Immature natural killer cell (primary cell): ENCODE measurements at regions not wholly inside any gene's neighbourhood (a gene's known extent, or its start where the extent isn't known, plus 50 kb on each side); places are given as distances from the start of the nearest gene placed in this dataset.

Source experiments
- DNase-seq, 3 donors: peaks; one replicate each; pipeline ENCODE4 v3.0.0; 2022; ENCODE audit warnings: mixed read lengths in 1 of 3
- H3K27ac Mint-ChIP-seq, 6 donors: one replicate each; pipeline ENCODE4 v1.8.0; 2020; ENCODE audit warnings: mixed read lengths in 6 of 6, mild to moderate bottlenecking in 5 of 6, inconsistent platforms in 4 of 6, moderate library complexity in 3 of 6
- H3K27me3 Mint-ChIP-seq, 3 donors: one replicate each; pipeline ENCODE4 v1.8.0; 2020 to 2021; ENCODE audit warnings: low read depth in 3 of 3, mild to moderate bottlenecking in 3 of 3, mixed read lengths in 3 of 3, moderate library complexity in 3 of 3, inconsistent platforms in 1 of 3
- H3K36me3 Mint-ChIP-seq, 3 donors: one replicate each; pipeline ENCODE4 v1.8.0; 2020; ENCODE audit warnings: mixed read lengths in 3 of 3, inconsistent platforms in 2 of 3, mild to moderate bottlenecking in 2 of 3
- H3K4me1 Mint-ChIP-seq, 2 donors: one replicate each; pipeline ENCODE4 v1.8.0; 2020; ENCODE audit warnings: inconsistent platforms in 2 of 2, mild to moderate bottlenecking in 2 of 2, mixed read lengths in 2 of 2, moderate library complexity in 1 of 2
- H3K4me3 Mint-ChIP-seq, 5 donors: one replicate each; pipeline ENCODE4 v1.8.0; 2020; ENCODE audit warnings: mild to moderate bottlenecking in 5 of 5, mixed read lengths in 5 of 5, inconsistent platforms in 3 of 5, moderate library complexity in 3 of 5
- H3K9me3 Mint-ChIP-seq, 6 donors: one replicate each; pipeline ENCODE4 v1.8.0; 2020; ENCODE audit warnings: mild to moderate bottlenecking in 6 of 6, mixed read lengths in 6 of 6, inconsistent platforms in 4 of 6, moderate library complexity in 3 of 6

- H3K9me3 Mint-ChIP-seq = peaks cover 0 to 6% (median 2%) of the 10 kb centered on the region in 6 donors
- no peaks in the 10 kb centered on the region for H3K4me1 Mint-ChIP-seq
- no peak overlapping the region for H3K4me3 Mint-ChIP-seq
- H3K27me3 Mint-ChIP-seq = peaks cover 0 to 9% (median 2%) of the 10 kb centered on the region in 3 donors
- H3K27ac Mint-ChIP-seq = no peak overlapping the region
- no peaks in the 10 kb centered on the region for H3K36me3 Mint-ChIP-seq
- no peak for DNase-seq
Observed at GRCh38 chr6:4405621-4406212, 270.3 kb upstream of the ECI2 start.

- peaks cover 0 to 9% (median 2%) of the 10 kb centered on the region in 3 donors for H3K27me3 Mint-ChIP-seq
Observed at GRCh38 chr6:4404415-4404814, 269.0 kb upstream of the ECI2 start.

GRCh38 chr6:4403828-4404227, 268.5 kb upstream of the ECI2 start:
- no peak overlapping the region for H3K27ac Mint-ChIP-seq
- no peak overlapping the region for H3K4me3 Mint-ChIP-seq
- H3K36me3 Mint-ChIP-seq = no peaks in the 10 kb centered on the region
- no peaks in the 10 kb centered on the region for H3K4me1 Mint-ChIP-seq
- H3K27me3 Mint-ChIP-seq = peaks cover 0 to 8% (median 2%) of the 10 kb centered on the region in 3 donors
- H3K9me3 Mint-ChIP-seq = peaks cover 0 to 6% (median 2%) of the 10 kb centered on the region in 6 donors
- no peak for DNase-seq

More at GRCh38 chr6:4404415-4404814, 269.0 kb upstream of the ECI2 start:
- DNase-seq = no peak
- Mint-ChIP-seq H3K4me1 (no peaks in the 10 kb centered on the region), H3K4me3 (no peak overlapping the region), H3K27ac (no peak overlapping the region), H3K9me3 (peaks cover 0 to 6% (median 2%) of the 10 kb centered on the region in 6 donors), H3K36me3 (no peaks in the 10 kb centered on the region)

GRCh38 chr6:4403023-4403752, 267.8 kb upstream of the ECI2 start:
- no peaks in the 10 kb centered on the region for H3K4me1 Mint-ChIP-seq
- peaks cover 0 to 2% (median under 1%) of the 10 kb centered on the region in 6 donors for H3K9me3 Mint-ChIP-seq

GRCh38 chr6:4402477-4402976, 267.2 kb upstream of the ECI2 start:
- Mint-ChIP-seq H3K4me3 (no peak overlapping the region), H3K27ac (no peak overlapping the region), H3K36me3 (no peaks in the 10 kb centered on the region), H3K9me3 (peaks cover 0 to 2% (median 0%) of the 10 kb centered on the region in 6 donors), H3K4me1 (no peaks in the 10 kb centered on the region), H3K27me3 (peaks cover 2 to 3% (median 2%) of the 10 kb centered on the region in 3 donors)
- DNase-seq = no peak

More at GRCh38 chr6:4403023-4403752, 267.8 kb upstream of the ECI2 start:
- H3K4me3 Mint-ChIP-seq = no peak overlapping the region
- H3K27me3 Mint-ChIP-seq = peaks cover 0 to 5% (median 2%) of the 10 kb centered on the region in 3 donors
- no peaks in the 10 kb centered on the region for H3K36me3 Mint-ChIP-seq
- no peak overlapping the region for H3K27ac Mint-ChIP-seq
- DNase-seq = no peak

GRCh38 chr6:4401408-4402368, 266.3 kb upstream of the ECI2 start:
- Mint-ChIP-seq H3K4me1 (no peaks in the 10 kb centered on the region), H3K27ac (no peak overlapping the region)

GRCh38 chr6:4399656-4400055, 264.3 kb upstream of the ECI2 start:
- H3K4me1 Mint-ChIP-seq = no peaks in the 10 kb centered on the region
- H3K4me3 Mint-ChIP-seq = no peak overlapping the region
- H3K9me3 Mint-ChIP-seq = no peaks in the 10 kb centered on the region
- H3K27me3 Mint-ChIP-seq = peaks cover 2 to 4% (median 3%) of the 10 kb centered on the region in 3 donors
- H3K36me3 Mint-ChIP-seq = no peaks in the 10 kb centered on the region
- DNase-seq = no peak
- no peak overlapping the region for H3K27ac Mint-ChIP-seq

More at GRCh38 chr6:4401408-4402368, 266.3 kb upstream of the ECI2 start:
- no peak for DNase-seq
- Mint-ChIP-seq H3K4me3 (no peak overlapping the region), H3K36me3 (no peaks in the 10 kb centered on the region), H3K9me3 (no peaks in the 10 kb centered on the region), H3K27me3 (peaks cover 2 to 3% (median 2%) of the 10 kb centered on the region in 3 donors)

GRCh38 chr6:4398791-4399190, 263.4 kb upstream of the ECI2 start:
- Mint-ChIP-seq H3K4me3 (no peak overlapping the region), H3K27me3 (peaks cover 2 to 4% (median 3%) of the 10 kb centered on the region in 3 donors), H3K27ac (no peak overlapping the region), H3K36me3 (no peaks in the 10 kb centered on the region), H3K9me3 (no peaks in the 10 kb centered on the region), H3K4me1 (no peaks in the 10 kb centered on the region)
- no peak for DNase-seq

GRCh38 chr6:4397307-4397706, 261.9 kb upstream of the ECI2 start:
- Mint-ChIP-seq H3K27ac (no peak overlapping the region), H3K27me3 (peaks cover 3 to 4% (median 3%) of the 10 kb centered on the region in 3 donors), H3K9me3 (no peaks in the 10 kb centered on the region), H3K4me3 (no peak overlapping the region), H3K4me1 (no peaks in the 10 kb centered on the region), H3K36me3 (no peaks in the 10 kb centered on the region)
- DNase-seq = no peak

GRCh38 chr6:4396044-4396443, 260.7 kb upstream of the ECI2 start:
- H3K36me3 Mint-ChIP-seq = no peaks in the 10 kb centered on the region
- H3K27me3 Mint-ChIP-seq = peaks cover 3 to 4% (median 3%) of the 10 kb centered on the region in 3 donors
- no peak overlapping the region for H3K4me3 Mint-ChIP-seq
- no peak for DNase-seq
- no peaks in the 10 kb centered on the region for H3K9me3 Mint-ChIP-seq
- no peaks in the 10 kb centered on the region for H3K4me1 Mint-ChIP-seq
- no peak overlapping the region for H3K27ac Mint-ChIP-seq

- H3K27me3 Mint-ChIP-seq = peaks cover 3 to 7% (median 4%) of the 10 kb centered on the region in 3 donors
- no peaks in the 10 kb centered on the region for H3K9me3 Mint-ChIP-seq
- no peak overlapping the region for H3K27ac Mint-ChIP-seq
- H3K36me3 Mint-ChIP-seq = no peaks in the 10 kb centered on the region
- DNase-seq = no peak
- no peak overlapping the region for H3K4me3 Mint-ChIP-seq
- no peaks in the 10 kb centered on the region for H3K4me1 Mint-ChIP-seq
Observed at GRCh38 chr6:4395386-4395785, 260.0 kb upstream of the ECI2 start.

GRCh38 chr6:4394786-4395185, 259.4 kb upstream of the ECI2 start:
- DNase-seq = no peak
- Mint-ChIP-seq H3K4me3 (no peak overlapping the region), H3K27ac (no peak overlapping the region), H3K9me3 (no peaks in the 10 kb centered on the region), H3K36me3 (no peaks in the 10 kb centered on the region), H3K4me1 (no peaks in the 10 kb centered on the region), H3K27me3 (peaks cover 3 to 7% (median 4%) of the 10 kb centered on the region in 3 donors)

- no peak for DNase-seq
- Mint-ChIP-seq H3K9me3 (peaks cover 3 to 20% (median 13%) of the 10 kb centered on the region in 6 donors), H3K36me3 (no peaks in the 10 kb centered on the region), H3K4me3 (no peak overlapping the region), H3K4me1 (no peaks in the 10 kb centered on the region), H3K27me3 (peaks cover 0 to 6% (median 5%) of the 10 kb centered on the region in 3 donors), H3K27ac (no peak overlapping the region)
Observed at GRCh38 chr6:4388675-4389074, 253.3 kb upstream of the ECI2 start.
